ENCODE measurements at regions not wholly inside any gene's neighbourhood (a gene's known extent, or its start where the extent isn't known, plus 50 kb on each side); places are given as distances from the start of the nearest gene placed in this dataset.
A peak's percentile ranks its signal among the peaks of the same experiment; 100 is the strongest.

DNA sequence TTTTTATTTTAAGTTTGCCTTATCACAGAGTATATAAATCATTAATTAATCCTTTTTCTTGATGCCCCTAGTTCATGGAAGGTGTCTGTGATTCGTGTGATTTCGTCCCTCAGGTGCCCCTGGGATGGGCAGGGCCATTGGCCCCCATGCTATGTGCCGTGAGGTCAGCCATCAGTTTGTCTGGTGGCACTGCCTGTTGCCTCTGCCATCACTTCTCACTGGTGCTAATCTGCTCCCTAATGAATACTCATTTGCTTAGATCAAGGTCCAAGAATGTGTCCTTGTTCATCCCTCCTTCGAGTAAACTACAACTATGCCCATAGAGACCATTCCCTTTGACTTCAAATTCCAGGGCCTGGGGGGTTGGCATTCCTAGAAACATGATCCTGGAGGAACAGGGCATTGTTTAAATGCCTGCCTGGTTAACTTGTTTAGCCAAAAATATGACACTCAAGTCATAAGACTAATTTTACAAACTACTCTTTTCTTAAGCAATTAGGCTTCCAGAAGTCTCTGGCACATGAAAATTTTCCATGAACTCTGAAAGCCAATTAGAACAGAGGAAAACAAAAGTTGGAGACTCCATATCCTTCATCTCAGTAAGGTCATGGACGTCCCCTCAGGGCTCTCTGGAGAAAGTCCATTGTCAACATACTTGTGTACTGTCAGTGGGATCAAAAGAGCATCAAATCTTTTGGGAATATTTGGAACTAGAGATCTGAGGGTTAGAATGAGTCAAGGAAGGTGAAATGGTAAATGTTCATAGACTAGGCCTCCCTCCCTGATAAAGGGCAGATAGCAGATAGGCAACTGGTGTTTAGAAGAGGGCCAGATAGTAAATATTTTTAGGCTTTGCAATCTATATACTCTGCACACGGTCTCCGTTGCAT, 90.9 kb upstream of the PLXNC1 start:
- no peak for TF ChIP-seq POLR2A (IDR thresholded peaks at IDR 0.05)
- TF ChIP-seq POLR2AphosphoS5 (IDR thresholded peaks at IDR 0.05), result no peak
- TF ChIP-seq, protein P1, sequence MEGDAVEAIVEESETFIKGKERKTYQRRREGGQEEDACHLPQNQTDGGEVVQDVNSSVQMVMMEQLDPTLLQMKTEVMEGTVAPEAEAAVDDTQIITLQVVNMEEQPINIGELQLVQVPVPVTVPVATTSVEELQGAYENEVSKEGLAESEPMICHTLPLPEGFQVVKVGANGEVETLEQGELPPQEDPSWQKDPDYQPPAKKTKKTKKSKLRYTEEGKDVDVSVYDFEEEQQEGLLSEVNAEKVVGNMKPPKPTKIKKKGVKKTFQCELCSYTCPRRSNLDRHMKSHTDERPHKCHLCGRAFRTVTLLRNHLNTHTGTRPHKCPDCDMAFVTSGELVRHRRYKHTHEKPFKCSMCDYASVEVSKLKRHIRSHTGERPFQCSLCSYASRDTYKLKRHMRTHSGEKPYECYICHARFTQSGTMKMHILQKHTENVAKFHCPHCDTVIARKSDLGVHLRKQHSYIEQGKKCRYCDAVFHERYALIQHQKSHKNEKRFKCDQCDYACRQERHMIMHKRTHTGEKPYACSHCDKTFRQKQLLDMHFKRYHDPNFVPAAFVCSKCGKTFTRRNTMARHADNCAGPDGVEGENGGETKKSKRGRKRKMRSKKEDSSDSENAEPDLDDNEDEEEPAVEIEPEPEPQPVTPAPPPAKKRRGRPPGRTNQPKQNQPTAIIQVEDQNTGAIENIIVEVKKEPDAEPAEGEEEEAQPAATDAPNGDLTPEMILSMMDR (IDR thresholded peaks at IDR 0.05), result no peak
- DNase-seq (ENCODE audit: low spot score), result no peak
- Histone ChIP-seq H3K27me3 (replicated peaks; ENCODE audit: insufficient read depth) (no peaks in the 10 kb centered on the region), H3K27ac (peak overlapping the region in 1 of 2 donors; percentile 10), H3K9me3 (no peaks in the 10 kb centered on the region), H3K36me3 (no peaks in the 10 kb centered on the region), H3K4me3 (no peak overlapping the region), H3K4me1 (replicated peaks) (no peaks in the 10 kb centered on the region)
- intact Hi-C loops (cut with DNase I), result no loop called here
- 61% methylated on average over 7 of the region's 7 CpGs for WGBS

DNA sequence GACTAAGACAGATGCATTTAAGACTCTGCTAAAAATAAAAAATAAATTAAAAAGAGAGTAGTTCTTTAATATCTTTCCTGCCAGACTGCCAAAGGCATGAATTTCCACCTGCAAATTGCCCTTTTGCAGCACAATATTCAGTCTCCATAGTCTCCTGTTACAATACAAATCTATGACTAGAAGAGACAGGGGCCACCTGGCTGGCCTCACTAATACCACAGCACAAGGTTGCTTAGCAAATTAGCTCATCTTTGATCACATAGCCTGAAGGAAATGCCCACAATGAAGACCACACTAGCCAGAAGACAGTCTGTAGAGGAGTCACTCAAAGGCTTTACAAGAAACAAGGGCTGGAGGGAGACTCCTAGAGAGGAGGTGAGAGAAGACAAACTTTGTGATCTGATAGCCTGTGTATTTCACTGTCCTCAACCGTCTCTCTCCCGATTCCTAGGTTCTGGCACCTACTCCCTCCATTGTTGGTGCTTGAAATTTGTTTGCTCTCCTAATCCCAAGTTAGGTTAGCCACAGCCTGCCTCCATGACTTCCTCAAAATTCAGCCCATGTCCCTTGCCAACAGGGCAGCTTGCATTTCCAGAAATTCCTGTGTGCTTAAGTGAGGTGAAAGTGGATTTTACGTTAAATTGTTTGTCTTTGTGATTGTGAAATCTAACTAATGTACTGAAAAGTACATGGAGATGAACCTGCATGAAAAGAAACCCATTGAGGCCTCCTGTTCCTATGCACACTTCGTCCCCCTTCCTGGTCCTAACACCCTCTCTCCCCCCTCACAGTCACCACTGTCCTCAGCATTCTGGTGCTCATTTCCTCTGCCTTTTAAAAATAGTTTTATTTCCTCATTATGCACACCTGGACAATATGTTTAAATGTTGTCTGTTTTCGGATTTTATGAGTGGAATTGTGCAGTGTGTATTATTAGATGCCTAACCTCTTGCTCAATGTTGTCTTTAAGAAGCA, 88.7 kb upstream of the PLXNC1 start:
- no peaks in the 10 kb centered on the region for H3K9me3 ChIP-seq
- TF ChIP-seq POLR2A (IDR thresholded peaks at IDR 0.05) (no peak), POLR2AphosphoS5 (IDR thresholded peaks at IDR 0.05) (peak; percentile 92)
- TF ChIP-seq, protein P1 (IDR thresholded peaks at IDR 0.05), result no peak
- H3K36me3 ChIP-seq, result no peaks in the 10 kb centered on the region
- peak overlapping the region in 1 of 2 donors; percentile 13 for H3K27ac ChIP-seq
- WGBS, result 42% methylated on average over 5 of the region's 5 CpGs
- peak; percentile 77 for DNase-seq (ENCODE audit: low spot score)
- H3K4me3 ChIP-seq, result no peak overlapping the region
- intact Hi-C loops (cut with DNase I), result no loop called here
- no peaks in the 10 kb centered on the region for H3K27me3 ChIP-seq (replicated peaks; ENCODE audit: insufficient read depth)
- no peaks in the 10 kb centered on the region for H3K4me1 ChIP-seq (replicated peaks)

DNA sequence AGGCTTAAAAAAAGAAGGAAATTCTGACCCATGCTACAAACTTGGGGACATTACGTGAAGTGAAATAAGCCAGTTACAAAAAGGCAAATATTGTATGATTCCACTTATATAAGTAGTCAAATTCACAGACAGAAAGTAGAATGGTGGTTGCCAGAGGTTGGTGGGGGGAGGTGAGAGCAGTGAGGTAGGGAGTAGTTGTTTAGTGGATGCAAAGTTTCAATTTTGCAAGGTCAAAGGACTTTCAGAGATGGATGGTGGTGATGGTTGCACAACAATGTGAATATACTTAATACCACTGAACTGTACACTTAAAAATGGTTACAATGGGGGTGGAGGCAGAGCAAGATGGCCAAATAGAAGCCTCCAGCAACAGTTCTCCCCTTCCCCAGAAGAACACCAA, 86.2 kb upstream of the PLXNC1 start:
- no peak for DNase-seq (ENCODE audit: low spot score)
- WGBS, result 97% methylated on average over 1 of the region's 1 CpG
- Histone ChIP-seq H3K36me3 (no peaks in the 10 kb centered on the region), H3K4me1 (replicated peaks) (no peaks in the 10 kb centered on the region), H3K4me3 (no peak overlapping the region), H3K27ac (no peak overlapping the region), H3K27me3 (replicated peaks; ENCODE audit: insufficient read depth) (no peaks in the 10 kb centered on the region), H3K9me3 (no peaks in the 10 kb centered on the region)
- TF ChIP-seq POLR2A (IDR thresholded peaks at IDR 0.05) (no peak), POLR2AphosphoS5 (IDR thresholded peaks at IDR 0.05) (no peak)
- TF ChIP-seq, protein P1 (IDR thresholded peaks at IDR 0.05), result no peak
- intact Hi-C loops (cut with DNase I), result no loop called here

DNA sequence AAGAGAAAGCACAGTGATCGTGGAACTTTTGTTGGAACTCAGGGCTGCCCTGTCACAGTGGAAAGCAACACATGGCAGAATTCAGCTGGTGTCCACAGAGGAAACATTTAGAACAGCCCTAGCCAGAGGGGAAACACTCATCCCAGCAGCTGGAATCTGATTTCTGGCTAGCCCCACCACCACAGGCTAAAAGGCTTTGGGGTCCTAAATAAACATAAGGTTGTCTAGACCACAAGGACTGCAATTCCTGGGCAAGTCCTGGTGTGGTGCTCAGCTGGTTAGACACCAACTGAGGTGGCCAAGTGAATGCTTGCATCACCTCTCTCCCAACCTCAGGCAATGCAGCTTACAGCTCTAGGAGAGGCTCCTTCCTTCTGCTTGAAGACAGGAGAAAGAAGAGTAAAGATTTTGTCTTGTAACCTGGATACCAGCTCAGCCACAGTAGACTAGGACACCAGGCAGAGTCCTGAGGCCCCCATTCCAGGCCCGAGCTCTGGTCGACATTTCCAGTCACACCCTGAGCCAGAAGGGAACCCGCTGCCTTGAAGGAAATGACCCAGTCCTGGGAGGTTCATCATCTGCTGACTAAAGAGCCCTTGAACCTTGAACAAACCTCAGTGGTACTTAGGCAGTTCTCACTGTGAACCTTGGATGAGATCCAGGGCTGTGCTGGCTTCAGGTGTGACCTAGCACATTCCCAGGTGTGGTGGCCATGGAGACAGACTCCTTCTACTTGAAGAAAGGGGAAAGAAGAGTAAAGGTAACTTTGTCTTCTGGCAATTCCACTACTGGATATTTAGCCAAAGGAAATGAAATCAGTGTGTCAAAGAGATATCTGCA, 85.4 kb upstream of the PLXNC1 start:
- H3K4me3 ChIP-seq, result no peak overlapping the region
- 92% methylated on average over 4 of the region's 4 CpGs for WGBS
- DNase-seq (ENCODE audit: low spot score), result no peak

More for the DNA sequence above, 85.4 kb upstream of the PLXNC1 start:
- no peak for TF ChIP-seq POLR2A (IDR thresholded peaks at IDR 0.05)
- TF ChIP-seq POLR2AphosphoS5 (IDR thresholded peaks at IDR 0.05), result no peak
- TF ChIP-seq, protein P1 (IDR thresholded peaks at IDR 0.05), result no peak
- H3K27me3 ChIP-seq (replicated peaks; ENCODE audit: insufficient read depth), result no peaks in the 10 kb centered on the region
- no peaks in the 10 kb centered on the region for H3K9me3 ChIP-seq
- no peaks in the 10 kb centered on the region for H3K4me1 ChIP-seq (replicated peaks)
- H3K27ac ChIP-seq, result no peak overlapping the region
- H3K36me3 ChIP-seq, result no peaks in the 10 kb centered on the region
- intact Hi-C loops (cut with DNase I), result no loop called here
